Suppressor macrophage treated with lipopolysaccharide for 1 hour (primary cell): ENCODE measurements at regions not wholly inside any gene's neighbourhood (a gene's known extent, or its start where the extent isn't known, plus 50 kb on each side); places are given as distances from the start of the nearest gene placed in this dataset.
A peak's percentile ranks its signal among the peaks of the same experiment; 100 is the strongest.

Experiments used
- DNase-seq, 3 donors: peaks; one replicate each; pipeline ENCODE4 v3.0.0-alpha.2; 2020 to 2022

GRCh38 chr1:59006932-59007331 lies 223.1 kb upstream of the JUN start:
- no peak for DNase-seq

- no peak for DNase-seq
These were observed 223.6 kb upstream of the JUN start for GRCh38 chr1:59007429-59007819.

- DNase-seq = peak; percentile 74 to 91 (median 86)
These were observed 224.2 kb upstream of the JUN start for GRCh38 chr1:59007820-59008598.

GRCh38 chr1:59008599-59009347 lies 224.9 kb upstream of the JUN start:
- DNase-seq = peak; percentile 53 to 65 (median 57)

GRCh38 chr1:59011663-59012062 lies 227.8 kb upstream of the JUN start:
- DNase-seq = no peak

DNA sequence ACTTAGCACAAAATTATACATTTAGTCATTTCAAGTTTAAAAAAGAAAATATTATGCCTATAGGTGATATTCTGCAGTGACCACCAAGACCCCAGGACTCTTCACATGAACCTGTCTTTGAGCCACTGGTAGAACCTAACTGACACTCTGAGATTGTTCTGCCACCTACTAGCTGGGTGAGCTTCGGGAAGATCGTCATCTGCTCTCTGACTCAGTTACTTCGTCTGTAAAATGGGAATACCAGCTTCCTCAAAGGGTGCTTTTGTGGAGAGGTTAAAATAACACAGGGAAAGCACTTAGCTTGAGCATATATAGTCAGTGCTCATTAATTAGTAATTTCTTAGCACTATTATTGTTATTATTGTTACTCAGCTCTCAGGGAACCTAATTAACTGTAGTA lies 228.5 kb upstream of the JUN start:
- DNase-seq = no peak

DNA sequence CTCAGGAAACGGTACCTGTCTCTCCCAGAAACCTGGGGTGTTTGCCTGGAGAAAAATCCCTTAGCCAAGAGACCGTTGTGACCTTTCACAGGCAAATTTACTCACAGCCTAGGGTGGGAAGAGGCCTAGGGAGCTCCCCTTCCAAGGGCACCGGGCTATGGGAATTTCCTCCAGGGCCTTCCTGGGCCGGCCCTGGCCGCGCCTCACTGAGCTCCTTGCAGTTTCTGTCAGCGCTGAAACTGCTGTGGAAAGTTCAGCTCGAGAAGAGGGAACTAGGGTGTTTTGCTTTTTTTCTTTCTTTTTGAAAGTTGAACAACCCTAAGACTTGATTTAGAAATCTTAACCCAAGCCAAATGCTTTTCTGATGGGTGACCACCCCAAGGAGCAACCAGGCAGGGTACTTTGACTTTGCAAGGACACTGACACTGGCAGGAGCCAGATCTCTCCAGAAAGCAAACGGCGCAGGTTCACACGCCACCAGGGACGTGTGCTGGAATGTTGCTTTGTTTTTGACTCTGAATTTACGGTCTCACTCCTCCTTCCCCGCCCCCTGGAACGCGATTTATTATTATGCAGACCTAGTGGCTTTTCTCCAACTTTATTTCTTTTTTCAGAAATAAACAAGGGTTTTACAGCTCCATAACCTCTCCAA lies 229.6 kb upstream of the JUN start:
- DNase-seq = peak; percentile 91 to 94 (median 94)

DNA sequence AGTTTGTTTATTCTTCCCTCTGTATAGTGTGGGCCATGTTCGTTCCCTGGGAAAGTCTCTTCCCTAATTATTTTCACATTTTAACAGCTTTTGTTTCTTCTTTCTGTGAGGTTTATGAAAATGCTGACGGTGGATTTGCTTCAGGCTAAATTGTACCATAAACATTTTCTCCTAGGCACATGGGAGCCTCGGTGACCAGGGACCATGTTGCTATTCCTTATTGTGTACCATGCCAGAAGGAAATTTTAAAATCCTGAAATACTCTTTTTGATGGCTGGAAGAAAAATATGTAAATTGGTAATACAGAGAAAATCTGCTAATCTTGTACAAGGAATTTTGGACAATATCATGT lies 230.1 kb upstream of the JUN start:
- no peak for DNase-seq

DNA sequence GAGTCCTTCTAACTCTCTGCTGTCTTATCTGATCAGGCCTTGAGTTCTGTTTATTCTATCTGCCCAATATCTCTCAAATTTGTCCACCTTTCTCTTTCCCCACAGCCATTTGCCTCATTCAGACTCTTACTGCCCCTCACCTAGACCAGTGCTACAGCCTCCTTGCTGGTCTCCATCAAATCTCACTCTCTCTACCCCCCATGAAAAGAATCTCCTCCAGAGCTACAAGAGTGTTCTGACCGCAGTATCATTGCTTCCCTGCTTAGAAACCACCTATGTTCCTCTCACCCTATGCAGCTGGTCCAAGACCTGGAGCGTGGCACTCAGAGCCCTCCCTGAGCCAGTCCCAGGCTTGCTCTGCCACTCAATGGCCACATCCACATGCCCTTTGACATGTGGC lies 231.0 kb upstream of the JUN start:
- no peak for DNase-seq

DNA sequence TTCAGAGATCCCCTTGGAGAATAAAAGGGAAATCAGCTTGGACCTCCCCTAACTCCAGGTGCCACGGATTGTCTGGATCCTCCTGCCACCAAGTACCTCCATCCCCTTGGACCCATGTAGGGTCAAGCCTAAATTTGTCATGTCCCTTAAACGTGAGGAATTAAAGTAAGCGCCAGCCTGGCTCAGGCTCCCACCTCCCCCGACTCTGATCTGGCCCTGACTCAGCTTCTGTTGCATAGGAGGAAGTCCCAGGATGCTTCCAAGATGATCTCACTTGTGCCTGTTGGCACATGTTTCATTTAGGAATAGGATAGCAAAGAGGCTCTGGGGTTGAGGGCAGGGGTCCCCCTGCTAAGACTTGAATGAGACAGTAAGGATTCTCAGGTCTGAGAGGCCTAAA lies 231.9 kb upstream of the JUN start:
- DNase-seq = peak; percentile 80 to 82 (median 81)

GRCh38 chr1:59016390-59016789 lies 232.5 kb upstream of the JUN start:
- no peak for DNase-seq

DNA sequence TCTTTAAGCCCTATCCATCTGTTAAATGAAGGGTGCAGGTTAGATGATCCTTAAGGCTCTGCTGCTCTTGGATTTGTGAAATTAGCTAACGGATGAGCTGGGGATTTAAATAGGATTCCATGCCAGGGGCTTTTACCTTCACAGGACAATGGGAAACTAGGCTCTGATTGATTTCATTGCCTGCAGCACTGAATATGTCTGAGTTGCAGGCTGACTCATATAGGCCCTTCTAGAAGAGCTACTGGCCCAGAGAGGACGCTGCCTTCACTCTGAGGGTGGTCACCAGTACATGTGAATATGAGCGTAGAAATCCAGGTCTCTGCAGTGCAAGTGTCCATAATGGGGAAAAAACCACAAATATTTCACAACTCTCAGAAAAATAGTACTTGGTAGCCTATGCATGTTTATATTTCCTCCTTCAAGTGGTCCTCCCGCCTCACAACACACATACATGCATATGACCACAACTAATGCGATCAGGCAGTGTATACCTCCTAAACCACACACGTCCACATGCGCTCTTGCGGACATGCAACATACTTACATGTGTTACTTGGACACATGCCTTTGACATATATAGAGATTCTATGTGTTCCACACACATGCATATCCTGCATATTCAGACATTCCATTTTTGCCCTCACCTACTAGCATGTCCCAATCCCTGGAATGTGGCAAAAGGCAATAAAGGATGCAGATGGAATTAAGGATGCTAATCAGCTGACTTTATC lies 233.8 kb upstream of the JUN start:
- DNase-seq = peak in 2 of 3 donors; percentile 40 to 43

DNA sequence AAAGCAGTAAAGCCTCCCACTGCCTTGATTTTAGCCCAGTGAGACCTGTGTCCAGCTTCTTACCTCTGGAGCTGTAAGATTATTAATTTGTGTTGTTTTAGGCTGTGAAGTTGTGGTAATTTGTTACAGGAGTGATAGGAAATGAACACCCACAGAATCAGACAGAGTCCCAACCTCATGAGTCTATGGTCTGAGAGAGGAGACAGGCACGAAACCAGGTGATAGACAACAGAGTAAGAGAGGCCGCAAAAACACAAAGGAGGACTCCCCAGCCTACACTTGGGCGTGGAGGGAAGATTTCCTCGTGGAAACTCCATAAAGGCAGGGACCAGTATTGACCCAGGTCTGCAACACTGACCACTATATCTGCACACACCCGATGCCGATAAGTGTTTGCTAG lies 234.6 kb upstream of the JUN start:
- DNase-seq = no peak

- no peak for DNase-seq
These were observed 235.0 kb upstream of the JUN start for GRCh38 chr1:59018860-59019259.

DNA sequence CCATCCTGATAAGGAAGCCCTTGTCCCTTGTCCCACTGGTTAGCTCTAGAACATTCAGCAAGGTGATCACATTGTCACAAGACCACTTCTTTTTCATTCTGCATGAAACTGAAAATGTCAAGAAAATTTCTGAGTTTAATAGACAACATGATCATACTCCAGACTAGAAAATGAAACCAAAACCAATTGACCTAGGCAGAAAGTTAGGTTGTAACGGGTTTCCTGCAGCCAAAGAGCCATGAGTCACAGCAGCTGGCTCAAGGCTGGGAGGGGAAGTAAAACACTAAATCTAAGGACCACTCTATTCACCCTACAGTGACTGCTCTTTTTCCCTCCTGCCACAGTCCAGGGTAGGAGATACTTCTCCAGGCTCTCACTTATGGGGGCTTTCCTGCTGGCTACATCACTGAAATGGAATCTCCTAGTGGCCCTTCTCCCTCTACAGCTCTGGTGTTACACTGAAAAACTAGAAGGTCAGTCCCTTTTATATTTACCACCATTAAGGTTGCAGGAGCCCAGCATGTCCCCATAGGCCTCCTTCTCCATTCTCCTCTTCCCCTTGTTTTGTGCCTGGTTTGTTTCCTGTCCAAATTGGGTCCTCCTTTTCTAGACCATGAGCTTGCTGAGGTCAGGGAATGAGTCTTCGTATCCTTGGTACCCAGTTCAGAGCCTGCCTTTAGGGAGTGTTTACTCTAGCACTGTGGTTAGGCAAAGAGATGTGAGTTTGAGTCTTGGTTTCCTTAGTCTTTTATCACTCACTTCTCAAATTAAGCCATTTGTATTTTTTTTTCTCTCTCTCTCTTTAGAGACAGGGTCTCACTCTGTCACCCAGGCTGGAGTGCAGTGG lies 236.5 kb upstream of the JUN start:
- DNase-seq = peak; percentile 88 to 96 (median 94)

DNA sequence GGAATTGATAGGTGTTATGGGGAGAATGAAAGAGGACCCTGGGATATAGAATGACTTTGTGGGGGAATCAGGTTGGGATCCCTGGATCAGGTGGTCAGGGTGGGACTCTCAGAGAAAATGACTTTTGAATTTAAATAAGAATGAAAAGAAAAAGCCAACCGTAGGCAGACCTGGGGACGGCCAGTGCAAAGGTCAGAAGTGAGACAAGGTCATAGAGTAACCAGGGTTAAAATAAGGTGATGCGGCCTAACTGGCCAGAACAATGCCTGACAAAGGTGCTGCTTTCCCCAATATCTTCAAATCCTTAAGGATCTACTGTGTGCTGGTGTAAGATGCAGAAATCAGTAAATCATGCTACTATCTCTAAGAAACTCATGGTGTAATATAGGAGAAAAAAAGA lies 238.4 kb upstream of the JUN start:
- DNase-seq = no peak

- DNase-seq = no peak
These were observed 239.0 kb upstream of the JUN start for GRCh38 chr1:59022799-59023198.

DNA sequence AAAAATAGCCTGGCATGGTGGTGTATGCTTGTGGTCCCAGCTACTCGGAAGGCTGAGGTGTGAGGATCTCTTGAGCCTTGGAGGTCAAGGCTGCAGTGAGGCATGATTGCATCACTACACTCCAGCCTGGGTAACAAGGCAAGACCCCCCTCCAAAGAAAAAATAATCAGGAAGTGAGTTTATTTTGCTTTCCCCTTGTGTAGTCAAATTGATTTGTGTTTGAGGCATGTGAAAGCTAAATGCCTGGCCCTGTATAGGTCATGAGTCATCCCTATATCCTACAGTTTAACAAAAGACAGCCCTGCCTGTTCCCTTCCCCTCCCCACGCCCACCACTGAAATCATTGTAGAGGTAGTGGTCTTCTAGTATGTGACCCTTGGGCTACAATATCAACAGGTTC lies 241.4 kb upstream of the JUN start:
- DNase-seq = peak in 1 of 3 donors; percentile 26

DNA sequence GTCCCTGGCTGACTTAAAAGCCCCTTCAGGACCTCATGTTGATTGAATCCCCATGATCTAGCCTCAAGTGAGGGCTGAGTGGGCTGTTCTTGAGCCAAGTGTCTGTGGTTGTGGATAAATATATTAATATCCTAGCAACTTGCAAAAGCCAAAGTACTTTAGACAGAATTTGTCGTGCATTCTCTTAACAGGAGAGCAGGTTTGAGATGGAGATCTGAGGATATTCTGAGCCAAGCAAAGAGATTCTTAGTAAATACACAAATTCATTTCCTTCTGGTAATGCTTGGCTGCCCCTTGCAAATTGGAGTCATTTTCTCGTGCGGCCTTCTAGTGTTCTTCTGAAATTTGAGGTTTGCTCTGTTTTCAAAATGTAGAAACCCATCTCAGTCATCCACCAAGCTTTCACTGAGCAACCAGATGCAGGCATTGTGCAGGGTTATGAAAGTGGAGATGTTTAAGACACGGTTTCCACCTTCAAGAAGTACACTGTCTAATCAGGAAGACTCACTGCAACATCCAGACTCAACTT lies 242.1 kb upstream of the JUN start:
- no peak for DNase-seq

- DNase-seq = peak in 2 of 3 donors; percentile 57 to 66
These were observed 242.7 kb upstream of the JUN start for GRCh38 chr1:59026472-59026948.

DNA sequence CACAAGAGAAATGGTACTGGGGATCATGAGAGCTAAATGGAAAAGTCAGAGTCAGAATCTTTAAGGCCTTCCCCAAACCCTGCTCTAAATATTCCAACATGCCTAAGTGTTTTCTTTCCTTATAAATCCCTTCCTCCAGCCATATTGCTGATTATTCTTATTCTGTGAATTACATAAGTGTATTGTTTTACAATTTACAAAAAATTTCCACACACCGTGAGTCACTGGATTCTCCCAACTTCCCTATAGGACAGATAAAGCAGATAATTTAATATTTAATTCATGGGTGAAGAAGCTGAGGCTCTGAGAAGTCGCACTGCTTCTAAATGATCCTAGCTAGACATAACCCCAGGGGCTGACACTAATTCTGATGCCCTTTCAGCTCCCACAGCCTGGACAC lies 243.3 kb upstream of the JUN start:
- peak; percentile 80 to 94 (median 92) for DNase-seq

DNA sequence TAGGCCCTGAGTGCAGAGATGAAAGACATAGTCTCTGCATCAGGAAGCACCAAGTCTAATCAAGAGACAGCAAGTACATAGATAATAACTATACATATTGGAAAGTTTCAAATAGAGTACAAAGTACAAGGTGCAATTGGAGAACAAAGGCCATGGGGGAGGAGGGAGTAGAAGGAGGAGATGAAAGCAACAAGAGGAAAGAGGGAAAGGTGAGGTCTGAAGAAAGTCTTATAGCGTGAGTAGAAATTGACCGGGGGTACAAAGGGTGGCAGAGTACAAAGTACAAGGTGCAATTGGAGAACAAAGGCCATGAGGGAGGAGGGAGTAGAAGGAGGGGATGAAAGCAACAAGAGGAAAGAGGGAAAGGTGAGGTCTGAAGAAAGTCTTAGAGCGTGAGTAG lies 244.2 kb upstream of the JUN start:
- DNase-seq = no peak
